Gastroesophageal sphincter (tissue), 3 donors: ENCODE measurements at regions not wholly inside any gene's neighbourhood (a gene's known extent, or its start where the extent isn't known, plus 50 kb on each side); places are given as distances from the start of the nearest gene placed in this dataset.

Source experiments
- POLR2A ChIP-seq, 2 donors: fragments of 450-650 bp; IDR thresholded peaks; one replicate each; pipeline ENCODE4 v1.6.1; 2017; ENCODE audit warnings: antibody characterized with exemption in 2 of 2, mild to moderate bottlenecking in 2 of 2, moderate library complexity in 1 of 2
- TF ChIP-seq, protein P1 (sequence below), 4 experiments: fragments of 200-600 bp in 2 of 4; fragments of 450-650 bp in 2 of 4; sonication (generic) in 1 of 4; IDR thresholded peaks; one replicate each; pipeline ENCODE4 v1.5.1; 2017 to 2019; ENCODE audit warnings: antibody characterized with exemption in 4 of 4, mild to moderate bottlenecking in 2 of 4, moderate library complexity in 2 of 4

DNA sequence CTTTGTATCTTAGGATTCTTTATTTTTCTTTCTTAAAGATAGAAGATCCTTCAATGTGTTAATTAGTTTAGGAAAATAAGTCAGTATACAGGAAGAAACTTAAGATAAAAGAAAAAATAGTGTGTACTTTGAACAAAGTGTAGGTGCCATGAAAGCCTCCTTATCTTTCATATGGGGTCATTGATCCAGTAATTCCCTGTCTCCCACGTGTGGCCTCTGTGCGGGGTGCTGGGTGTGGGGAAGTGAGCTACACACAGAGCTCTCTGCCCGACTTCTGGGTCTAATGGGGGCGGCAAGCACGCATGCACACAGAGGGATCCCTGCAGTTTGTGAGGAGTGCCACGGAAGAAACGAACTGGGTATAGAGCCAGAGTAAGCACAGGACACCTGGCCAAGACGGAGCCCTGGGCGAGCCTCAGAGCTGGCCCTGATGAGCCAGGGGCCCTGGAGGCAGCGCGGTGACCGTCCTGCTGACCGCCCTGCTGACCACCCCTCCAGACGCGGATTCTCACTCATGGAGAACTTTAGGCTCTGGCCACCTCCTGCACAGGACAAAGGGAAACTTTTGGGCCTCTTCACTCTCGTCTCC, 253.5 kb downstream of the ACKR3 start:
- TF ChIP-seq, protein P1, sequence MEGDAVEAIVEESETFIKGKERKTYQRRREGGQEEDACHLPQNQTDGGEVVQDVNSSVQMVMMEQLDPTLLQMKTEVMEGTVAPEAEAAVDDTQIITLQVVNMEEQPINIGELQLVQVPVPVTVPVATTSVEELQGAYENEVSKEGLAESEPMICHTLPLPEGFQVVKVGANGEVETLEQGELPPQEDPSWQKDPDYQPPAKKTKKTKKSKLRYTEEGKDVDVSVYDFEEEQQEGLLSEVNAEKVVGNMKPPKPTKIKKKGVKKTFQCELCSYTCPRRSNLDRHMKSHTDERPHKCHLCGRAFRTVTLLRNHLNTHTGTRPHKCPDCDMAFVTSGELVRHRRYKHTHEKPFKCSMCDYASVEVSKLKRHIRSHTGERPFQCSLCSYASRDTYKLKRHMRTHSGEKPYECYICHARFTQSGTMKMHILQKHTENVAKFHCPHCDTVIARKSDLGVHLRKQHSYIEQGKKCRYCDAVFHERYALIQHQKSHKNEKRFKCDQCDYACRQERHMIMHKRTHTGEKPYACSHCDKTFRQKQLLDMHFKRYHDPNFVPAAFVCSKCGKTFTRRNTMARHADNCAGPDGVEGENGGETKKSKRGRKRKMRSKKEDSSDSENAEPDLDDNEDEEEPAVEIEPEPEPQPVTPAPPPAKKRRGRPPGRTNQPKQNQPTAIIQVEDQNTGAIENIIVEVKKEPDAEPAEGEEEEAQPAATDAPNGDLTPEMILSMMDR (IDR thresholded peaks at IDR 0.05): no peak
- no peak for TF ChIP-seq POLR2A (IDR thresholded peaks at IDR 0.05)
